ENCODE measurements at regions not wholly inside any gene's neighbourhood (a gene's known extent, or its start where the extent isn't known, plus 50 kb on each side); places are given as distances from the start of the nearest gene placed in this dataset.

- Histone ChIP-seq H3K27ac (ENCODE audit: low read depth in 2 of 2, low read length in 2 of 2) (no peak overlapping the region), H3K27me3 (ENCODE audit: control insufficient read depth in 2 of 2, insufficient read depth in 2 of 2, low read length in 2 of 2) (no peaks in the 10 kb centered on the region), H3K9ac (ENCODE audit: low read depth in 1 of 2, low read length in 2 of 2) (no peak overlapping the region), H3K4me3 (ENCODE audit: low read length in 2 of 2) (no peak overlapping the region), H3K4me1 (ENCODE audit: control insufficient read depth in 2 of 2, insufficient read depth in 2 of 2, low read length in 2 of 2) (no peaks in the 10 kb centered on the region), H3K9me3 (ENCODE audit: control insufficient read depth in 2 of 2, low read length in 2 of 2) (no peaks in the 10 kb centered on the region), H3K36me3 (ENCODE audit: control insufficient read depth in 2 of 2, insufficient read depth in 2 of 2, low read length in 2 of 2) (no peaks in the 10 kb centered on the region)
These were observed 488.7 kb downstream of the ADRA2A start for GRCh38 chr10:111565542-111565941.

- no peaks in the 10 kb centered on the region for H3K36me3 ChIP-seq (ENCODE audit: control insufficient read depth in 2 of 2, insufficient read depth in 2 of 2, low read length in 2 of 2)
- no peak overlapping the region for H3K9ac ChIP-seq (ENCODE audit: low read depth in 1 of 2, low read length in 2 of 2)
- H3K4me3 ChIP-seq (ENCODE audit: low read length in 2 of 2): no peak overlapping the region
- H3K27ac ChIP-seq (ENCODE audit: low read depth in 2 of 2, low read length in 2 of 2): no peak overlapping the region
- no peaks in the 10 kb centered on the region for H3K9me3 ChIP-seq (ENCODE audit: control insufficient read depth in 2 of 2, low read length in 2 of 2)
- no peaks in the 10 kb centered on the region for H3K4me1 ChIP-seq (ENCODE audit: control insufficient read depth in 2 of 2, insufficient read depth in 2 of 2, low read length in 2 of 2)
- H3K27me3 ChIP-seq (ENCODE audit: control insufficient read depth in 2 of 2, insufficient read depth in 2 of 2, low read length in 2 of 2): no peaks in the 10 kb centered on the region
These were observed 501.2 kb downstream of the ADRA2A start for GRCh38 chr10:111578076-111578475.

- Histone ChIP-seq H3K4me1 (ENCODE audit: control insufficient read depth in 2 of 2, insufficient read depth in 2 of 2, low read length in 2 of 2) (no peaks in the 10 kb centered on the region), H3K27me3 (ENCODE audit: control insufficient read depth in 2 of 2, insufficient read depth in 2 of 2, low read length in 2 of 2) (no peaks in the 10 kb centered on the region), H3K36me3 (ENCODE audit: control insufficient read depth in 2 of 2, insufficient read depth in 2 of 2, low read length in 2 of 2) (no peaks in the 10 kb centered on the region), H3K9me3 (ENCODE audit: control insufficient read depth in 2 of 2, low read length in 2 of 2) (no peaks in the 10 kb centered on the region), H3K4me3 (ENCODE audit: low read length in 2 of 2) (no peak overlapping the region), H3K9ac (ENCODE audit: low read depth in 1 of 2, low read length in 2 of 2) (no peak overlapping the region), H3K27ac (ENCODE audit: low read depth in 2 of 2, low read length in 2 of 2) (no peak overlapping the region)
These were observed 502.6 kb downstream of the ADRA2A start for GRCh38 chr10:111579473-111579872.

- Histone ChIP-seq H3K9ac (ENCODE audit: low read depth in 1 of 2, low read length in 2 of 2) (no peak overlapping the region), H3K27ac (ENCODE audit: low read depth in 2 of 2, low read length in 2 of 2) (no peak overlapping the region), H3K9me3 (ENCODE audit: control insufficient read depth in 2 of 2, low read length in 2 of 2) (no peaks in the 10 kb centered on the region), H3K4me3 (ENCODE audit: low read length in 2 of 2) (no peak overlapping the region), H3K27me3 (ENCODE audit: control insufficient read depth in 2 of 2, insufficient read depth in 2 of 2, low read length in 2 of 2) (no peaks in the 10 kb centered on the region), H3K4me1 (ENCODE audit: control insufficient read depth in 2 of 2, insufficient read depth in 2 of 2, low read length in 2 of 2) (no peaks in the 10 kb centered on the region), H3K36me3 (ENCODE audit: control insufficient read depth in 2 of 2, insufficient read depth in 2 of 2, low read length in 2 of 2) (no peaks in the 10 kb centered on the region)
These were observed 513.9 kb downstream of the ADRA2A start for GRCh38 chr10:111590703-111591102.

GRCh38 chr10:111593578-111593977 lies 516.7 kb downstream of the ADRA2A start:
- H3K9ac ChIP-seq (ENCODE audit: low read depth in 1 of 2, low read length in 2 of 2): no peak overlapping the region
- H3K27me3 ChIP-seq (ENCODE audit: control insufficient read depth in 2 of 2, insufficient read depth in 2 of 2, low read length in 2 of 2): no peaks in the 10 kb centered on the region
- no peaks in the 10 kb centered on the region for H3K9me3 ChIP-seq (ENCODE audit: control insufficient read depth in 2 of 2, low read length in 2 of 2)
- H3K4me3 ChIP-seq (ENCODE audit: low read length in 2 of 2): no peak overlapping the region
- no peaks in the 10 kb centered on the region for H3K36me3 ChIP-seq (ENCODE audit: control insufficient read depth in 2 of 2, insufficient read depth in 2 of 2, low read length in 2 of 2)
- H3K27ac ChIP-seq (ENCODE audit: low read depth in 2 of 2, low read length in 2 of 2): no peak overlapping the region
- no peaks in the 10 kb centered on the region for H3K4me1 ChIP-seq (ENCODE audit: control insufficient read depth in 2 of 2, insufficient read depth in 2 of 2, low read length in 2 of 2)

DNA sequence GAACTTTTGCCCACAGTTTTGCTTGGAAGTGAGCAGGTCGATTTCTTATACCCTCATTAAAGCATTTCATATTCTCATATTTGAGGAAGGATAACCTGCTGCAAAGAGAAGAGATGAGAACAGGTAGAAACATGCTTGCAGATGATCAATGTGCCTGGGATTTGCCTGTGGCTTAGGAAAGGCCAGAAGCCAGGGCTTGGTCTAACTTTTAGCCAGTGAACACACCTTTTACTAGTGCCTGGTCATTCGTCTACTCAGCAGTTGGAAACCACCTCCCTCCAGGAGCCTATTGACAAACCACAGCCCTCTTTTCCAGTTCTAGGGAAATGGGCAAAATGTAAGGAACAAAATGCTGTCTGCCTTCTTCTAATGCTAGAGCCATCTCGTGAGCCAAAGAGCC lies 518.3 kb downstream of the ADRA2A start:
- H3K27ac ChIP-seq (ENCODE audit: low read depth in 2 of 2, low read length in 2 of 2): no peak overlapping the region
- no peaks in the 10 kb centered on the region for H3K9me3 ChIP-seq (ENCODE audit: control insufficient read depth in 2 of 2, low read length in 2 of 2)
- H3K4me1 ChIP-seq (ENCODE audit: control insufficient read depth in 2 of 2, insufficient read depth in 2 of 2, low read length in 2 of 2): no peaks in the 10 kb centered on the region
- no peaks in the 10 kb centered on the region for H3K27me3 ChIP-seq (ENCODE audit: control insufficient read depth in 2 of 2, insufficient read depth in 2 of 2, low read length in 2 of 2)
- no peak overlapping the region for H3K4me3 ChIP-seq (ENCODE audit: low read length in 2 of 2)
- no peaks in the 10 kb centered on the region for H3K36me3 ChIP-seq (ENCODE audit: control insufficient read depth in 2 of 2, insufficient read depth in 2 of 2, low read length in 2 of 2)
- no peak overlapping the region for H3K9ac ChIP-seq (ENCODE audit: low read depth in 1 of 2, low read length in 2 of 2)

DNA sequence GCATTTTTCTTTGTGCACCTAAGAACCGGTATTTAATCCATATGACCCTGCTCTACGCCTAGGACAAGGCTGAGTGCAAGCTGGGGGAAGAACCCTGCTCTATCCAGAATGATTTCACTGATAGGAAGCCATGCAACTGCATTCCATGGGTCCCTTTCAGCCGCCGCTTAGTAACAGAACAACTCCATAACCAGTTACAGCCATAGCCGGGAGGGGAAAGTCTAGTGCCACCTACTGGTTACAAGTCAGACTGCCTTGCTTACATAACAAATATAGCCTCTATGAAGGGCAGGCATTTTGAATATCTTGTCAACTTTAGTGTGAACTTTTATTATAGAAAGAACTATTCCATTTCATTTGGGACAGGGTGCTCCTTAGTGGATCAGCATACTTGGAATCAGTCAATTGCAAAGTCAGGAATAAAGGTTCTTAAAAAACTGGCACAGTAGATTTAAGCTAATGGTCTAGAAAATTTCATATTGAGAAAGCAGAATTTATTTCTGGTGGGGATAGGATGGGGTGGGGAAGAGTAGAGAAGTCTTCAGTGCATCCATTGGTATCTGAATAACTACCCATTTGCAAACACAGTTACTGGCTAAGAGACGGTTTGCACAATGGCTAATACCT lies 521.7 kb downstream of the ADRA2A start:
- H3K4me1 ChIP-seq (ENCODE audit: control insufficient read depth in 2 of 2, insufficient read depth in 2 of 2, low read length in 2 of 2): no peaks in the 10 kb centered on the region
- H3K27ac ChIP-seq (ENCODE audit: low read depth in 2 of 2, low read length in 2 of 2): no peak overlapping the region
- H3K36me3 ChIP-seq (ENCODE audit: control insufficient read depth in 2 of 2, insufficient read depth in 2 of 2, low read length in 2 of 2): no peaks in the 10 kb centered on the region
- H3K27me3 ChIP-seq (ENCODE audit: control insufficient read depth in 2 of 2, insufficient read depth in 2 of 2, low read length in 2 of 2): no peaks in the 10 kb centered on the region
- no peak overlapping the region for H3K9ac ChIP-seq (ENCODE audit: low read depth in 1 of 2, low read length in 2 of 2)
- H3K4me3 ChIP-seq (ENCODE audit: low read length in 2 of 2): no peak overlapping the region
- H3K9me3 ChIP-seq (ENCODE audit: control insufficient read depth in 2 of 2, low read length in 2 of 2): no peaks in the 10 kb centered on the region

GRCh38 chr10:111599943-111600342 lies 523.1 kb downstream of the ADRA2A start:
- no peaks in the 10 kb centered on the region for H3K36me3 ChIP-seq (ENCODE audit: control insufficient read depth in 2 of 2, insufficient read depth in 2 of 2, low read length in 2 of 2)
- no peak overlapping the region for H3K27ac ChIP-seq (ENCODE audit: low read depth in 2 of 2, low read length in 2 of 2)
- no peaks in the 10 kb centered on the region for H3K27me3 ChIP-seq (ENCODE audit: control insufficient read depth in 2 of 2, insufficient read depth in 2 of 2, low read length in 2 of 2)
- no peaks in the 10 kb centered on the region for H3K4me1 ChIP-seq (ENCODE audit: control insufficient read depth in 2 of 2, insufficient read depth in 2 of 2, low read length in 2 of 2)
- no peak overlapping the region for H3K9ac ChIP-seq (ENCODE audit: low read depth in 1 of 2, low read length in 2 of 2)
- H3K4me3 ChIP-seq (ENCODE audit: low read length in 2 of 2): no peak overlapping the region
- H3K9me3 ChIP-seq (ENCODE audit: control insufficient read depth in 2 of 2, low read length in 2 of 2): no peaks in the 10 kb centered on the region

- no peaks in the 10 kb centered on the region for H3K27me3 ChIP-seq (ENCODE audit: control insufficient read depth in 2 of 2, insufficient read depth in 2 of 2, low read length in 2 of 2)
These were observed 523.9 kb downstream of the ADRA2A start for GRCh38 chr10:111600772-111601171.

GRCh38 chr10:111612273-111612672 lies 535.4 kb downstream of the ADRA2A start:
- no peaks in the 10 kb centered on the region for H3K27me3 ChIP-seq (ENCODE audit: control insufficient read depth in 2 of 2, insufficient read depth in 2 of 2, low read length in 2 of 2)
- H3K4me1 ChIP-seq (ENCODE audit: control insufficient read depth in 2 of 2, insufficient read depth in 2 of 2, low read length in 2 of 2): no peaks in the 10 kb centered on the region
- no peak overlapping the region for H3K9ac ChIP-seq (ENCODE audit: low read depth in 1 of 2, low read length in 2 of 2)
- H3K27ac ChIP-seq (ENCODE audit: low read depth in 2 of 2, low read length in 2 of 2): no peak overlapping the region
- no peak overlapping the region for H3K4me3 ChIP-seq (ENCODE audit: low read length in 2 of 2)
- no peaks in the 10 kb centered on the region for H3K36me3 ChIP-seq (ENCODE audit: control insufficient read depth in 2 of 2, insufficient read depth in 2 of 2, low read length in 2 of 2)
- no peaks in the 10 kb centered on the region for H3K9me3 ChIP-seq (ENCODE audit: control insufficient read depth in 2 of 2, low read length in 2 of 2)

More at GRCh38 chr10:111600772-111601171, 523.9 kb downstream of the ADRA2A start:
- Histone ChIP-seq H3K36me3 (ENCODE audit: control insufficient read depth in 2 of 2, insufficient read depth in 2 of 2, low read length in 2 of 2) (no peaks in the 10 kb centered on the region), H3K4me1 (ENCODE audit: control insufficient read depth in 2 of 2, insufficient read depth in 2 of 2, low read length in 2 of 2) (no peaks in the 10 kb centered on the region), H3K4me3 (ENCODE audit: low read length in 2 of 2) (no peak overlapping the region), H3K9me3 (ENCODE audit: control insufficient read depth in 2 of 2, low read length in 2 of 2) (no peaks in the 10 kb centered on the region), H3K9ac (ENCODE audit: low read depth in 1 of 2, low read length in 2 of 2) (no peak overlapping the region), H3K27ac (ENCODE audit: low read depth in 2 of 2, low read length in 2 of 2) (no peak overlapping the region)

DNA sequence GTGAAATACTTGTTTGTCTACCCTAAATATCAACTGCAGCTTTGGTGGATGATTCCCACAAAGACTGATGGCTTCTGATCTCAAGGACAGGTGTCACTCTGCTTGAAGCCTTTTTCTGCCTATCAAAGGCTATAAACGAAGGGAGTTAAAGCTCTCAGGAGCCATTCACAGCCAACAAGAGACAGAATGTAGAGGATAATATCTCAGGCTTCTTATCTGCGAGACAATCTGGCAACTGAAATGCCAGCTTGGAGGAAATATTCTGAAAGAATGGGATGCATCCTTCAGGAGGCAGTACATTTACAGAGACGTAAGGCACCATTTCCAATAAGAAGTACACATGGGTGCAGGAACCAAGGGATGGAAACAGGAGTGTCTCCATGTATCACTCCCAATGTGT lies 549.4 kb downstream of the GPAM start:
- no peak overlapping the region for H3K4me3 ChIP-seq (ENCODE audit: low read length in 2 of 2)
- no peak overlapping the region for H3K9ac ChIP-seq (ENCODE audit: low read depth in 1 of 2, low read length in 2 of 2)
- no peak overlapping the region for H3K27ac ChIP-seq (ENCODE audit: low read depth in 2 of 2, low read length in 2 of 2)
- H3K4me1 ChIP-seq (ENCODE audit: control insufficient read depth in 2 of 2, insufficient read depth in 2 of 2, low read length in 2 of 2): no peaks in the 10 kb centered on the region
- H3K27me3 ChIP-seq (ENCODE audit: control insufficient read depth in 2 of 2, insufficient read depth in 2 of 2, low read length in 2 of 2): no peaks in the 10 kb centered on the region
- H3K36me3 ChIP-seq (ENCODE audit: control insufficient read depth in 2 of 2, insufficient read depth in 2 of 2, low read length in 2 of 2): no peaks in the 10 kb centered on the region
- H3K9me3 ChIP-seq (ENCODE audit: control insufficient read depth in 2 of 2, low read length in 2 of 2): no peaks in the 10 kb centered on the region

Data from mucosa of rectum (tissue), 2 donors.